Trophoblast cell (in vitro differentiated cells and primary cell): ENCODE measurements at regions not wholly inside any gene's neighbourhood (a gene's known extent, or its start where the extent isn't known, plus 50 kb on each side); places are given as distances from the start of the nearest gene placed in this dataset.

ENCODE experiments used
- DNase-seq, 2 donors: peaks; one replicate each; pipeline ENCODE4 v3.0.0-alpha.2; 2016
- H2AFZ ChIP-seq: 2 replicates; pipeline ENCODE4 v1.6.1; 2013; ENCODE audit warnings: low read length, moderate library complexity, mild to moderate bottlenecking; ENCODE audit not compliant: insufficient read depth, poor library complexity
- H2AK5ac ChIP-seq: 2 replicates; pipeline ENCODE4 v1.6.1; 2013; ENCODE audit warnings: mild to moderate bottlenecking, low read length
- H2BK120ac ChIP-seq: 2 replicates; pipeline ENCODE4 v1.6.1; 2013; ENCODE audit warnings: low read length, mild to moderate bottlenecking, moderate library complexity; ENCODE audit not compliant: insufficient read depth, poor library complexity
- H2BK12ac ChIP-seq: 2 replicates; pipeline ENCODE4 v1.6.1; 2013; ENCODE audit warnings: mild to moderate bottlenecking, low read length, moderate library complexity
- H2BK5ac ChIP-seq: 2 replicates; pipeline ENCODE4 v1.6.1; 2013; ENCODE audit warnings: low read length, low read depth, moderate library complexity, mild to moderate bottlenecking; ENCODE audit not compliant: poor library complexity
- H3K14ac ChIP-seq: 2 replicates; pipeline ENCODE4 v1.6.1; 2013; ENCODE audit warnings: mild to moderate bottlenecking, low read length
- H3K18ac ChIP-seq: 2 replicates; pipeline ENCODE4 v1.6.1; 2013; ENCODE audit warnings: mild to moderate bottlenecking, low read length
- H3K23ac ChIP-seq: 2 replicates; pipeline ENCODE4 v1.6.1; 2013; ENCODE audit warnings: low read length
- H3K27ac ChIP-seq: 2 replicates; pipeline ENCODE4 v1.5.1; 2013; ENCODE audit warnings: low read depth, mild to moderate bottlenecking, inconsistent platforms, low read length, moderate library complexity
- H3K27me3 ChIP-seq: 2 replicates; pipeline ENCODE4 v1.6.1; 2013; ENCODE audit warnings: inconsistent platforms, mild to moderate bottlenecking, low read length, moderate library complexity; ENCODE audit not compliant: insufficient read depth
- H3K36me3 ChIP-seq, 2 experiments: 1 replicate in 1 of 2; 2 replicates in 1 of 2; pipeline ENCODE4 v1.6.1; 2013; ENCODE audit warnings: low read length in 2 of 2, mild to moderate bottlenecking in 2 of 2, moderate library complexity in 1 of 2; ENCODE audit not compliant: insufficient read depth in 2 of 2, control insufficient read depth in 1 of 2
- H3K4ac ChIP-seq: 2 replicates; pipeline ENCODE4 v1.6.1; 2013; ENCODE audit warnings: low read depth, mild to moderate bottlenecking, low read length, moderate library complexity
- H3K4me1 ChIP-seq, 2 experiments: 1 replicate in 1 of 2; 2 replicates in 1 of 2; pipeline ENCODE4 v1.6.1; 2013; ENCODE audit warnings: low read length in 2 of 2, mild to moderate bottlenecking in 2 of 2, moderate library complexity in 1 of 2; ENCODE audit not compliant: insufficient read depth in 2 of 2, control insufficient read depth in 1 of 2
- H3K4me2 ChIP-seq: 2 replicates; pipeline ENCODE4 v1.6.1; 2013; ENCODE audit warnings: inconsistent platforms, mild to moderate bottlenecking, low read length, moderate library complexity
- H3K4me3 ChIP-seq: 2 replicates; pipeline ENCODE4 v1.5.1; 2013; ENCODE audit warnings: mild to moderate bottlenecking, low read depth, low read length, inconsistent platforms
- H3K79me1 ChIP-seq: one replicate; pipeline ENCODE4 v1.6.1; 2013; ENCODE audit warnings: low read length
- H3K79me2 ChIP-seq: 2 replicates; pipeline ENCODE4 v1.6.1; 2013; ENCODE audit warnings: low read length, mild to moderate bottlenecking; ENCODE audit not compliant: control insufficient read depth, insufficient read depth, poor library complexity
- H3K9ac ChIP-seq: 2 replicates; pipeline ENCODE4 v1.6.1; 2013; ENCODE audit warnings: mild to moderate bottlenecking, low read length
- H3K9me3 ChIP-seq: 2 replicates; pipeline ENCODE4 v1.6.1; 2013; ENCODE audit warnings: low read depth, mild to moderate bottlenecking, control low read depth, inconsistent platforms, low read length; ENCODE audit not compliant: insufficient read depth
- H4K12ac ChIP-seq: 2 replicates; pipeline ENCODE4 v1.6.1; 2013; ENCODE audit warnings: low read depth, mild to moderate bottlenecking, low read length, moderate library complexity
- H4K8ac ChIP-seq: 2 replicates; pipeline ENCODE4 v1.6.1; 2013; ENCODE audit warnings: low read depth, mild to moderate bottlenecking, low read length, moderate library complexity
- H4K91ac ChIP-seq: one replicate; pipeline ENCODE4 v1.6.1; 2013; ENCODE audit warnings: low read depth, mild to moderate bottlenecking, low read length, moderate library complexity
- WGBS: extraction: QIAGEN DNeasy Blood & Tissue Kit; methylation state at CpG from one replicate; pipeline ENCODE4 v1.1.7; 2013; ENCODE audit warnings: missing lambda C conversion rate; ENCODE audit not compliant: insufficient read length, insufficient coverage; ENCODE audit errors: extremely low coverage; 5-methylcytosine and 5-hydroxymethylcytosine counted together

- no peak overlapping the region for H4K12ac ChIP-seq
- peaks cover 4% of the 10 kb centered on the region for H3K9me3 ChIP-seq
- H4K91ac ChIP-seq, result no peak overlapping the region
- no peaks in the 10 kb centered on the region for H3K79me1 ChIP-seq
- H2BK12ac ChIP-seq, result no peak overlapping the region
- H3K36me3 ChIP-seq, result no peaks in the 10 kb centered on the region
- no peak for DNase-seq
- H2BK120ac ChIP-seq, result no peak overlapping the region
- no peak overlapping the region for H2AK5ac ChIP-seq
- H3K4me2 ChIP-seq, result no peak overlapping the region
- H3K27me3 ChIP-seq, result no peaks in the 10 kb centered on the region
- peaks cover 6 to 10% of the 10 kb centered on the region in 2 experiments for H3K4me1 ChIP-seq
- H2BK5ac ChIP-seq, result no peak overlapping the region
- H4K8ac ChIP-seq, result no peak overlapping the region
- no CpG with 5 or more reads among the region's 8 CpGs for WGBS
- H3K4ac ChIP-seq, result no peak overlapping the region
- H3K79me2 ChIP-seq, result no peaks in the 10 kb centered on the region
- H2AFZ ChIP-seq, result no peak overlapping the region
- H3K4me3 ChIP-seq, result no peak overlapping the region
- H3K14ac ChIP-seq, result no peak overlapping the region
- H3K18ac ChIP-seq, result no peak overlapping the region
- no peak overlapping the region for H3K27ac ChIP-seq
- H3K23ac ChIP-seq, result no peak overlapping the region
- no peak overlapping the region for H3K9ac ChIP-seq
Measured at GRCh38 chr3:14298991-14299555, 103.3 kb upstream of the SLC6A6 start.

GRCh38 chr3:14299767-14300166 is 102.6 kb upstream of the SLC6A6 start:
- Histone ChIP-seq H3K23ac (no peak overlapping the region), H3K18ac (no peak overlapping the region), H3K4ac (no peak overlapping the region), H3K4me3 (no peak overlapping the region), H3K9ac (no peak overlapping the region), H2BK12ac (no peak overlapping the region), H3K79me2 (no peaks in the 10 kb centered on the region), H3K9me3 (peaks cover 4% of the 10 kb centered on the region), H2AK5ac (no peak overlapping the region), H2AFZ (no peak overlapping the region), H3K36me3 (no peaks in the 10 kb centered on the region), H4K12ac (no peak overlapping the region), H3K79me1 (no peaks in the 10 kb centered on the region), H3K14ac (no peak overlapping the region), H2BK120ac (no peak overlapping the region), H3K27me3 (no peaks in the 10 kb centered on the region), H3K4me1 (peaks cover 6 to 10% of the 10 kb centered on the region in 2 experiments), H4K91ac (no peak overlapping the region), H2BK5ac (no peak overlapping the region), H3K27ac (no peak overlapping the region), H4K8ac (no peak overlapping the region), H3K4me2 (no peak overlapping the region)
- no peak for DNase-seq
- WGBS, result no CpG with 5 or more reads among the region's 5 CpGs

- no CpG with 5 or more reads among the region's 11 CpGs for WGBS
- H3K79me1 ChIP-seq, result no peaks in the 10 kb centered on the region
- H4K12ac ChIP-seq, result no peak overlapping the region
- H2AK5ac ChIP-seq, result no peak overlapping the region
- no peaks in the 10 kb centered on the region for H3K79me2 ChIP-seq
- no peak overlapping the region for H3K4me3 ChIP-seq
- peaks cover 4% of the 10 kb centered on the region for H3K9me3 ChIP-seq
- no peak overlapping the region for H4K8ac ChIP-seq
- no peak overlapping the region for H3K9ac ChIP-seq
- H3K4me1 ChIP-seq, result peaks cover 6 to 10% of the 10 kb centered on the region in 2 experiments
- H3K36me3 ChIP-seq, result no peaks in the 10 kb centered on the region
- no peak overlapping the region for H3K14ac ChIP-seq
- H3K4ac ChIP-seq, result no peak overlapping the region
- H2BK5ac ChIP-seq, result no peak overlapping the region
- no peak overlapping the region for H2BK12ac ChIP-seq
- H3K27me3 ChIP-seq, result no peaks in the 10 kb centered on the region
- H3K18ac ChIP-seq, result no peak overlapping the region
- no peak overlapping the region for H2AFZ ChIP-seq
- H3K4me2 ChIP-seq, result no peak overlapping the region
- H3K23ac ChIP-seq, result no peak overlapping the region
- peak overlapping the region; percentile 49 for H4K91ac ChIP-seq
- no peak overlapping the region for H3K27ac ChIP-seq
- no peak for DNase-seq
- no peak overlapping the region for H2BK120ac ChIP-seq
Measured at GRCh38 chr3:14300721-14301399, 101.5 kb upstream of the SLC6A6 start.

- Histone ChIP-seq H3K27me3 (no peaks in the 10 kb centered on the region), H2AK5ac (no peak overlapping the region), H3K14ac (no peak overlapping the region), H3K79me2 (no peaks in the 10 kb centered on the region), H3K9ac (no peak overlapping the region), H2BK5ac (no peak overlapping the region), H2BK120ac (no peak overlapping the region), H3K4me2 (no peak overlapping the region), H2AFZ (no peak overlapping the region), H3K18ac (no peak overlapping the region), H2BK12ac (no peak overlapping the region), H3K4me1 (peaks cover 6 to 10% of the 10 kb centered on the region in 2 experiments), H3K36me3 (no peaks in the 10 kb centered on the region), H4K8ac (no peak overlapping the region), H3K4ac (no peak overlapping the region), H3K79me1 (no peaks in the 10 kb centered on the region), H4K91ac (no peak overlapping the region), H3K4me3 (no peak overlapping the region), H3K9me3 (peaks cover 4% of the 10 kb centered on the region), H4K12ac (no peak overlapping the region), H3K23ac (no peak overlapping the region), H3K27ac (no peak overlapping the region)
- peak; percentile 95 to 98 for DNase-seq
- no CpG with 5 or more reads among the region's 15 CpGs for whole genome bisulfite sequencing
Measured at GRCh38 chr3:14301558-14301957, 100.8 kb upstream of the SLC6A6 start.
